HepG2 (cell line): ENCODE measurements at regions not wholly inside any gene's neighbourhood (a gene's known extent, or its start where the extent isn't known, plus 50 kb on each side); places are given as distances from the start of the nearest gene placed in this dataset.

Source experiments
- ATAC-seq: fragments of 200-7000 bp; cut with Tn5 transposase; 3 replicates; pipeline ENCODE4 v1.9.1; 2020; ENCODE audit warnings: mild to moderate bottlenecking, moderate library complexity
- BruUV-seq: library from RNA; stranded (reverse); fragments of 400-500 nt; replicated peaks from 2 replicates; lab custom pipeline; 2021; lab: Mats Ljungman, UMichigan
- CTCF ChIA-PET: fragments of 300-600 bp; formaldehyde crosslinking; extraction: SDS; loops from one replicate; lab custom pipeline; 2021; ENCODE audit warnings: low total read pairs, inconsistent platforms, low intra/inter-chr PET ratio; lab: Yijun Ruan, JAX
- POLR2A ChIA-PET: fragments of 350-600 bp; sonication (Branson Sonifier 250); formaldehyde crosslinking; loops from one replicate; lab custom pipeline; 2020; ENCODE audit warnings: antibody characterized with exemption, inconsistent platforms; lab: Yijun Ruan, JAX
- DNase-seq: peaks from one replicate; pipeline ENCODE4 v3.0.0-alpha.2; 2015; ENCODE audit warnings: low spot score
- FAIRE-seq: peaks from 3 replicates; lab custom pipeline; 2011; peaks lifted over from hg19 to GRCh38; lab: Jason Lieb, UNC
- H2AFZ ChIP-seq: one replicate; pipeline ENCODE4 v1.6.1; 2011; ENCODE audit warnings: low read length, inconsistent platforms
- H3K27ac ChIP-seq: fragments of 300-600 bp; 3 replicates; pipeline ENCODE4 v1.8.0; 2011; ENCODE audit warnings: mixed run types, mild to moderate bottlenecking, mixed read lengths, low read length, inconsistent platforms; ENCODE audit not compliant: insufficient read depth; ENCODE audit errors: extremely low read length
- H3K27me3 ChIP-seq, 2 experiments: fragments of 200-600 bp in 1 of 2; 2 replicates in 1 of 2; 3 replicates in 1 of 2; pipeline versions ENCODE4 v1.6.0 to v1.8.0; 2011; ENCODE audit warnings: low read length in 2 of 2, mild to moderate bottlenecking in 2 of 2, moderate library complexity in 2 of 2, inconsistent platforms in 1 of 2; ENCODE audit not compliant: insufficient read depth in 2 of 2, control insufficient read depth in 1 of 2
- H3K36me3 ChIP-seq, 2 experiments: fragments of 200-600 bp in 1 of 2; replicated peaks in 1 of 2; 2 replicates in 1 of 2; 3 replicates in 1 of 2; pipeline versions ENCODE4 v1.5.1 to v1.8.0; 2011; ENCODE audit warnings: low read length in 2 of 2, inconsistent platforms in 1 of 2; ENCODE audit not compliant: insufficient read depth in 2 of 2, control insufficient read depth in 1 of 2
- H3K4me1 ChIP-seq: 2 replicates; pipeline ENCODE4 v1.5.1; 2012; ENCODE audit warnings: low read length, inconsistent platforms; ENCODE audit not compliant: insufficient read depth
- H3K4me2 ChIP-seq: 2 replicates; pipeline ENCODE4 v1.6.0; 2011; ENCODE audit warnings: low read depth, low read length, inconsistent platforms
- H3K4me3 ChIP-seq, 3 experiments: fragments of 200-600 bp in 1 of 3; sonication (generic), shearing (Covaris generic) in 1 of 3; replicated peaks in 1 of 3; 2 replicates each; pipeline ENCODE4 v1.5.1; 2011 to 2016; ENCODE audit warnings: low read length in 3 of 3, inconsistent platforms in 2 of 3, low read depth in 2 of 3, mild to moderate bottlenecking in 2 of 3, control low read depth in 1 of 3, mixed read lengths in 1 of 3; ENCODE audit not compliant: insufficient read depth in 1 of 3
- H3K79me2 ChIP-seq: one replicate; pipeline ENCODE4 v1.6.1; 2011; ENCODE audit warnings: low read length, inconsistent platforms; ENCODE audit not compliant: insufficient read depth
- H3K9ac ChIP-seq: 2 replicates; pipeline ENCODE4 v1.6.0; 2011; ENCODE audit warnings: mild to moderate bottlenecking, low read depth, low read length, inconsistent platforms; ENCODE audit not compliant: insufficient read depth
- H3K9me3 ChIP-seq: 2 replicates; pipeline ENCODE4 v1.5.1; 2012; ENCODE audit warnings: mild to moderate bottlenecking, low read length
- H4K20me1 ChIP-seq: 2 replicates; pipeline ENCODE4 v1.6.0; 2011; ENCODE audit warnings: inconsistent platforms, mild to moderate bottlenecking, low read length, moderate library complexity; ENCODE audit not compliant: insufficient read depth
- RFX5 ChIP-seq: IDR thresholded peaks from 2 replicates; pipeline ENCODE4 v1.6.1; 2011; ENCODE audit warnings: low read depth, low read length, improper control_type of control experiment
- SSRP1 ChIP-seq: IDR thresholded peaks from 2 replicates; pipeline ENCODE4 v1.6.1; 2016; ENCODE audit warnings: control low read depth
- TAF15 ChIP-seq: fragments of 200-400 bp; formaldehyde crosslinking; IDR thresholded peaks from one replicate; pipeline ENCODE4 v1.6.1; 2018; ENCODE audit warnings: mild to moderate bottlenecking, low read depth, low read length; ENCODE audit not compliant: poor library complexity, severe bottlenecking
- YEATS2 ChIP-seq: sonication (generic); formaldehyde crosslinking; IDR thresholded peaks from 2 replicates; pipeline ENCODE4 v1.4.0; 2020; ENCODE audit warnings: missing genetic modification reagents, borderline replicate concordance
- ZBTB39 ChIP-seq: sonication (generic); formaldehyde crosslinking; IDR thresholded peaks from 2 replicates; pipeline ENCODE4 v1.5.0; 2020; ENCODE audit warnings: missing genetic modification reagents
- ZNF12 ChIP-seq: sonication (generic); formaldehyde crosslinking; IDR thresholded peaks from 2 replicates; pipeline ENCODE4 v1.5.0; 2020; ENCODE audit warnings: missing genetic modification reagents
- ZNF207 ChIP-seq: fragments of 450-650 bp; IDR thresholded peaks from 2 replicates; pipeline ENCODE4 v1.6.1; 2016; ENCODE audit warnings: antibody characterized with exemption, borderline replicate concordance
- ZNF263 ChIP-seq: sonication (generic); formaldehyde crosslinking; IDR thresholded peaks from 2 replicates; pipeline ENCODE4 v1.4.0; 2020; ENCODE audit warnings: missing genetic modification reagents
- ZNF343 ChIP-seq: sonication (generic); formaldehyde crosslinking; IDR thresholded peaks from 2 replicates; pipeline ENCODE4 v1.4.0; 2020; ENCODE audit warnings: mild to moderate bottlenecking, missing genetic modification reagents
- ZNF382 ChIP-seq: sonication (generic); formaldehyde crosslinking; IDR thresholded peaks from 2 replicates; pipeline ENCODE4 v1.5.0; 2020; ENCODE audit warnings: missing genetic modification reagents, mild to moderate bottlenecking, borderline replicate concordance
- ZNF674 ChIP-seq: sonication (generic); formaldehyde crosslinking; IDR thresholded peaks from 2 replicates; pipeline ENCODE4 v1.5.0; 2020; ENCODE audit warnings: low read depth, mild to moderate bottlenecking, missing genetic modification reagents
- WGBS: methylation state at CpG from one replicate; pipeline ENCODE4 v1.1.6; 2017; ENCODE audit warnings: low lambda C conversion rate; 5-methylcytosine and 5-hydroxymethylcytosine counted together
- in situ Hi-C: cut with HindIII; loops from 2 replicates; pipeline ENCODE4 v1.10.0; 2017; ENCODE audit warnings: low pct_unique_long_range_greater_than_20kb; ENCODE audit not compliant: extremely low pct_ligation_motif_present
- intact Hi-C: fragments of 100-400 bp; cut with micrococcal nuclease; formaldehyde crosslinking; loops from one replicate; pipeline ENCODE4 v1.10.0; 2022; ENCODE audit not compliant: unreplicated experiment
- TF ChIP-seq, protein P1 (sequence below): sonication (generic); formaldehyde crosslinking; IDR thresholded peaks from 2 replicates; pipeline ENCODE4 v1.5.0; 2020; ENCODE audit warnings: missing genetic modification reagents, mild to moderate bottlenecking, borderline replicate concordance
- TF ChIP-seq, protein P2 (sequence below): sonication (generic); formaldehyde crosslinking; IDR thresholded peaks from 2 replicates; pipeline ENCODE4 v1.4.0; 2020; ENCODE audit warnings: mild to moderate bottlenecking, missing genetic modification reagents, borderline replicate concordance
- TF ChIP-seq, protein P3 (sequence below): sonication (generic); formaldehyde crosslinking; IDR thresholded peaks from 2 replicates; pipeline ENCODE4 v1.4.0; 2020; ENCODE audit warnings: missing genetic modification reagents

- Histone ChIP-seq H3K27ac (no peak overlapping the region), H3K4me1 (no peaks in the 10 kb centered on the region), H3K9me3 (peaks cover 99% of the 10 kb centered on the region), H3K4me3 (no peak overlapping the region), H3K9ac (no peak overlapping the region), H3K4me2 (no peak overlapping the region), H4K20me1 (no peaks in the 10 kb centered on the region), H3K79me2 (no peaks in the 10 kb centered on the region), H3K36me3 (no peaks in the 10 kb centered on the region), H2AFZ (no peak overlapping the region), H3K27me3 (no peaks in the 10 kb centered on the region)
- ATAC-seq (no peak), DNase-seq (no peak), FAIRE-seq (no peak)
- no peak for TF ChIP-seq RFX5
- TF ChIP-seq ZNF343 (CRISPR knock-in tag), result no peak
- TF ChIP-seq ZNF12 (CRISPR knock-in tag), result no peak
- TF ChIP-seq, protein P1, sequence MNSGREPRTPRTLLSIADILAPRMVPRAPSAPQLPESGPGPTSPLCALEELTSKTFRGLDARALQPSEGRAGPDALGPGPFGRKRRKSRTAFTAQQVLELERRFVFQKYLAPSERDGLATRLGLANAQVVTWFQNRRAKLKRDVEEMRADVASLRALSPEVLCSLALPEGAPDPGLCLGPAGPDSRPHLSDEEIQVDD, result no peak
- TF ChIP-seq YEATS2 (CRISPR knock-in tag), result no peak
- TF ChIP-seq, protein P2, sequence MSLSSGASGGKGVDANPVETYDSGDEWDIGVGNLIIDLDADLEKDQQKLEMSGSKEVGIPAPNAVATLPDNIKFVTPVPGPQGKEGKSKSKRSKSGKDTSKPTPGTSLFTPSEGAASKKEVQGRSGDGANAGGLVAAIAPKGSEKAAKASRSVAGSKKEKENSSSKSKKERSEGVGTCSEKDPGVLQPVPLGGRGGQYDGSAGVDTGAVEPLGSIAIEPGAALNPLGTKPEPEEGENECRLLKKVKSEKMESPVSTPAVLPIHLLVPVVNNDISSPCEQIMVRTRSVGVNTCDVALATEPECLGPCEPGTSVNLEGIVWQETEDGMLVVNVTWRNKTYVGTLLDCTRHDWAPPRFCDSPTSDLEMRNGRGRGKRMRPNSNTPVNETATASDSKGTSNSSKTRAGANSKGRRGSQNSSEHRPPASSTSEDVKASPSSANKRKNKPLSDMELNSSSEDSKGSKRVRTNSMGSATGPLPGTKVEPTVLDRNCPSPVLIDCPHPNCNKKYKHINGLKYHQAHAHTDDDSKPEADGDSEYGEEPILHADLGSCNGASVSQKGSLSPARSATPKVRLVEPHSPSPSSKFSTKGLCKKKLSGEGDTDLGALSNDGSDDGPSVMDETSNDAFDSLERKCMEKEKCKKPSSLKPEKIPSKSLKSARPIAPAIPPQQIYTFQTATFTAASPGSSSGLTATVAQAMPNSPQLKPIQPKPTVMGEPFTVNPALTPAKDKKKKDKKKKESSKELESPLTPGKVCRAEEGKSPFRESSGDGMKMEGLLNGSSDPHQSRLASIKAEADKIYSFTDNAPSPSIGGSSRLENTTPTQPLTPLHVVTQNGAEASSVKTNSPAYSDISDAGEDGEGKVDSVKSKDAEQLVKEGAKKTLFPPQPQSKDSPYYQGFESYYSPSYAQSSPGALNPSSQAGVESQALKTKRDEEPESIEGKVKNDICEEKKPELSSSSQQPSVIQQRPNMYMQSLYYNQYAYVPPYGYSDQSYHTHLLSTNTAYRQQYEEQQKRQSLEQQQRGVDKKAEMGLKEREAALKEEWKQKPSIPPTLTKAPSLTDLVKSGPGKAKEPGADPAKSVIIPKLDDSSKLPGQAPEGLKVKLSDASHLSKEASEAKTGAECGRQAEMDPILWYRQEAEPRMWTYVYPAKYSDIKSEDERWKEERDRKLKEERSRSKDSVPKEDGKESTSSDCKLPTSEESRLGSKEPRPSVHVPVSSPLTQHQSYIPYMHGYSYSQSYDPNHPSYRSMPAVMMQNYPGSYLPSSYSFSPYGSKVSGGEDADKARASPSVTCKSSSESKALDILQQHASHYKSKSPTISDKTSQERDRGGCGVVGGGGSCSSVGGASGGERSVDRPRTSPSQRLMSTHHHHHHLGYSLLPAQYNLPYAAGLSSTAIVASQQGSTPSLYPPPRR, result no peak
- TF ChIP-seq TAF15, result no peak
- no peak for TF ChIP-seq SSRP1 (CRISPR knock-in tag)
- no peak for TF ChIP-seq ZNF382
- TF ChIP-seq ZBTB39 (CRISPR knock-in tag), result no peak
- TF ChIP-seq ZNF674, result no peak
- TF ChIP-seq, protein P3, sequence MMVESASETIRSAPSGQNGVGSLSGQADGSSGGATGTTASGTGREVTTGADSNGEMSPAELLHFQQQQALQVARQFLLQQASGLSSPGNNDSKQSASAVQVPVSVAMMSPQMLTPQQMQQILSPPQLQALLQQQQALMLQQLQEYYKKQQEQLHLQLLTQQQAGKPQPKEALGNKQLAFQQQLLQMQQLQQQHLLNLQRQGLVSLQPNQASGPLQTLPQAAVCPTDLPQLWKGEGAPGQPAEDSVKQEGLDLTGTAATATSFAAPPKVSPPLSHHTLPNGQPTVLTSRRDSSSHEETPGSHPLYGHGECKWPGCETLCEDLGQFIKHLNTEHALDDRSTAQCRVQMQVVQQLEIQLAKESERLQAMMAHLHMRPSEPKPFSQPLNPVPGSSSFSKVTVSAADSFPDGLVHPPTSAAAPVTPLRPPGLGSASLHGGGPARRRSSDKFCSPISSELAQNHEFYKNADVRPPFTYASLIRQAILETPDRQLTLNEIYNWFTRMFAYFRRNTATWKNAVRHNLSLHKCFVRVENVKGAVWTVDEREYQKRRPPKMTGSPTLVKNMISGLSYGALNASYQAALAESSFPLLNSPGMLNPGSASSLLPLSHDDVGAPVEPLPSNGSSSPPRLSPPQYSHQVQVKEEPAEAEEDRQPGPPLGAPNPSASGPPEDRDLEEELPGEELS, result no peak
- no peak for TF ChIP-seq ZNF207
- no peak for TF ChIP-seq ZNF263 (CRISPR knock-in tag)
- no TSS peak for BruUV-seq
- in situ Hi-C loops, result no loop called here
- intact Hi-C loops, result no loop called here
- POLR2A ChIA-PET, result no interaction called here
- CTCF ChIA-PET, result no interaction called here
- 6% methylated on average over 4 of the region's 4 CpGs for WGBS
Measured at GRCh38 chr14:27253966-27254365, 656.1 kb upstream of the NOVA1 start.
